ENCODE measurements at regions not wholly inside any gene's neighbourhood (a gene's known extent, or its start where the extent isn't known, plus 50 kb on each side); places are given as distances from the start of the nearest gene placed in this dataset.
A peak's percentile ranks its signal among the peaks of the same experiment; 100 is the strongest.

DNA sequence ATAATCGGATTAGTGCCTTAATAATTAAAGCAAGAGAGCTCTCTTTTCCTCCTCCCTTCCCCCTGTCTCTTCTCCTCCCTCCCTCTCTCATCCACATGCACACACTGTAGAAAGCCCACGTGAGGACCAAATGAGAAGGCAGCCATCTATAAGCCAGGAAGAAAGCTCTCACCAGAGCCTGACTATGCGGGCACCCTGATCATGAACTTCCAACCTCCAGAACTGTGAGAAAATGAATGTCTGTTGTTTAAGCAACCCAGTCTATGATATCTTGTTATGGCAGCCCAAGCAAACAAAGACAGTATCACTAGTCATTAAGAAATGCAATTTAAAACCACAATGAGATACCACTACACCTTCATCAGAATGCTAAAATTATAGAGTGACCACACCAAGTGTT, 220.3 kb downstream of the EN1 start:
- TF ChIP-seq, protein P1, sequence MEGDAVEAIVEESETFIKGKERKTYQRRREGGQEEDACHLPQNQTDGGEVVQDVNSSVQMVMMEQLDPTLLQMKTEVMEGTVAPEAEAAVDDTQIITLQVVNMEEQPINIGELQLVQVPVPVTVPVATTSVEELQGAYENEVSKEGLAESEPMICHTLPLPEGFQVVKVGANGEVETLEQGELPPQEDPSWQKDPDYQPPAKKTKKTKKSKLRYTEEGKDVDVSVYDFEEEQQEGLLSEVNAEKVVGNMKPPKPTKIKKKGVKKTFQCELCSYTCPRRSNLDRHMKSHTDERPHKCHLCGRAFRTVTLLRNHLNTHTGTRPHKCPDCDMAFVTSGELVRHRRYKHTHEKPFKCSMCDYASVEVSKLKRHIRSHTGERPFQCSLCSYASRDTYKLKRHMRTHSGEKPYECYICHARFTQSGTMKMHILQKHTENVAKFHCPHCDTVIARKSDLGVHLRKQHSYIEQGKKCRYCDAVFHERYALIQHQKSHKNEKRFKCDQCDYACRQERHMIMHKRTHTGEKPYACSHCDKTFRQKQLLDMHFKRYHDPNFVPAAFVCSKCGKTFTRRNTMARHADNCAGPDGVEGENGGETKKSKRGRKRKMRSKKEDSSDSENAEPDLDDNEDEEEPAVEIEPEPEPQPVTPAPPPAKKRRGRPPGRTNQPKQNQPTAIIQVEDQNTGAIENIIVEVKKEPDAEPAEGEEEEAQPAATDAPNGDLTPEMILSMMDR (conservative IDR thresholded peaks at IDR 0.05; ENCODE audit: low read length): no peak
- DNase-seq (ENCODE audit: low read depth): no peak
- H3K4me3 ChIP-seq (ENCODE audit: low read length): no peak overlapping the region

DNA sequence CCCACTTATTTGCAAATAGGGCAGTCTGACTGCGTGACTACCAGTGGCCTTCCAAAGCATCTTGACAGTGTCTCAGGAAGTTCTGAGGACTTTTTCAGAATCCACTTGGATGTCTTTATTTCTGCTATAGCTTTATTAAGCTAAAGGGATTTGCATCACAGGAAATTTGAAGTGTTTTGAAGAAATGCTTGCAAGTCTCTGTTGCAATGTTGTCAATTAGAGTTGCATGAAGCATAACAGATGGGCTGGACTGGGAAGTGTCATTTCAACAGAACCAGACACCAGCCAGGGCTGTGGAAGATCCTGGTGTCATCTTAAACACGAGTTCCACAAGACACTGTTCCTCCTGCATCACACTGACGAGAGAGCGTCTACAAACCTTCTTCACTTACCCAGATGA, 224.5 kb downstream of the EN1 start:
- no peak overlapping the region for H3K4me3 ChIP-seq (ENCODE audit: low read length)
- TF ChIP-seq, protein P1 (conservative IDR thresholded peaks at IDR 0.05; ENCODE audit: low read length): no peak
- peak; percentile 57 for DNase-seq (ENCODE audit: low read depth)

DNA sequence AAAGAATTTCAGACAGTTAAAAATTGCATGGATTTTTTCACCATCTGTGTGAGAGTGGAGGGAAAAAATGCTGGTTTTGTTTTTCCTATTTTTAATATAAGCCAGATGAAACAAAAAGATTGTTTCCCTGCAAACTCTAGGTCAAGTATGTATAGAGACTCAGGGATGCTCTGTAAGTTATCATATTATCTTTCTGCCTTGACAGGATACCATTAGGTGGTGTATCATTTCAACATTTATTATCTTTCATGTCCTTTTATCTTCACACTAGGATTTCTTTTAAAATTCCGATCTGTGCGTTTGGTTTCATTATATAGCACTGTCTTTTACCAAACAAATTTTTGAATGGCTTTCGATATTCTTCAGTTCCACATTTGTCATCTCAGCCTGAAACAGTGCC, 225.3 kb downstream of the EN1 start:
- no peak overlapping the region for H3K4me3 ChIP-seq (ENCODE audit: low read length)
- TF ChIP-seq, protein P1 (conservative IDR thresholded peaks at IDR 0.05; ENCODE audit: low read length): no peak
- DNase-seq (ENCODE audit: low read depth): no peak

DNA sequence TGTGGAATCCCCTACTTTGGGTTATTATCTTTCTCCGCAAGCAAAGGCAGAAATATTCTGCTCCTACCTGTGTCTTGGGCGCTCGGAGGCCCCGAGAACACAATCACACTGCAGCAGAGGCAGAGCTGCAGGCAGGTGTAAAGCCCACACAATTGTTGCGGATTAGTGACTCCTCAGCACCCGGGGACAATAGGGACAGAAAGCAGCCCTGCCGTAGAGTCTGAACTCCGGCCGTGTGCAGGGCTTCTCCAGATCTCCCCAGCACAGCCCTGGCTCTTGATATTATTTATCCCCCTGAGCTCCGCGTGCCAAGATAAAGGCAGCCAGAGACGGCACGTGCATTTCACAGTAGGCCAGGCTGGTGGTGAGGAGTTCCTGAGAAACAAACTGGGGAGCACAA, 229.2 kb downstream of the EN1 start:
- TF ChIP-seq, protein P1 (conservative IDR thresholded peaks at IDR 0.05; ENCODE audit: low read length): no peak

DNA sequence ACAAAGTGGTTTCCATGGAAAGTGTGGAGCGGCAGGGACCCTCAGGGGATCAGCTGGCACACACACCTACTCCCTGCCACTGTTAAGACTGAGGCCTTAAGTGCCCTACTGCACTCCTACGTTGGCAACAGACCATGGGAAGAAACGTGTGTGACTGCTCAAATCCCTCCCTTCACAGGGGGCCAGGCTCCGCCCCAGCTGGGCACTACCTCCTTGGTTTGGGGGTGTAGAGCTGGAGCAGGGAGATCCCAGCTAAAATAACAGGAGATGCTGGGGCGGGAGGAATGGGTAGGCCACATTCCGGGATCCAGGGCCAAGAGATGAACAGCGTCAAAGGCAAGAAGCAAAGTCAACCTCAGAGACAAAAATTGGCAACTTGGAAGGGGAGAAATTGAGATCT, 231.0 kb downstream of the EN1 start:
- TF ChIP-seq, protein P1 (conservative IDR thresholded peaks at IDR 0.05; ENCODE audit: low read length): no peak
- H3K4me3 ChIP-seq (ENCODE audit: low read length): no peak overlapping the region
- no peak for DNase-seq (ENCODE audit: low read depth)

More for the DNA sequence above, 229.2 kb downstream of the EN1 start:
- no peak overlapping the region for H3K4me3 ChIP-seq (ENCODE audit: low read length)
- no peak for DNase-seq (ENCODE audit: low read depth)

DNA sequence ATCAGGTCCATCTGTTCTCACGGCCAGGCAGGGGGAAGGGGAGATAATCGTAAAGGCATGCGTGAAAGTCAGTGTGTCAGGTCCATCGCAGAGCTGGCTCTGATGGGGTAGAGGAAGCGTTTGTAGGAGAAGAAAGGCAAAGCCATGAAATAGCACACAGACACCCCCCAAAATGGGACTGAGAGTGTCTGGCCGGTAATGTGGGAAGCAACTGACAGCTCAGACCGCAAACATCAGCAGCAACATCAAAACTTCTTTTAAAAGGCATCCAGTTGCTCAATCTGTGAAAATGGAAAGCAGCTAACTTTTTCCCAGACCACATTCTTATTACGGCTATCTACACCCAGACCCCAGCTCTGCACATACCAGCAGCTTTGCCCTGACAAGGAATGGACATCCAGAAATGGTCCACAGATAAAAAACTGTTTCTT, 232.6 kb downstream of the EN1 start:
- DNase-seq (ENCODE audit: low read depth): peak; percentile 90
- TF ChIP-seq, protein P1 (conservative IDR thresholded peaks at IDR 0.05; ENCODE audit: low read length): no peak
- H3K4me3 ChIP-seq (ENCODE audit: low read length): peak overlapping the region; percentile 36

DNA sequence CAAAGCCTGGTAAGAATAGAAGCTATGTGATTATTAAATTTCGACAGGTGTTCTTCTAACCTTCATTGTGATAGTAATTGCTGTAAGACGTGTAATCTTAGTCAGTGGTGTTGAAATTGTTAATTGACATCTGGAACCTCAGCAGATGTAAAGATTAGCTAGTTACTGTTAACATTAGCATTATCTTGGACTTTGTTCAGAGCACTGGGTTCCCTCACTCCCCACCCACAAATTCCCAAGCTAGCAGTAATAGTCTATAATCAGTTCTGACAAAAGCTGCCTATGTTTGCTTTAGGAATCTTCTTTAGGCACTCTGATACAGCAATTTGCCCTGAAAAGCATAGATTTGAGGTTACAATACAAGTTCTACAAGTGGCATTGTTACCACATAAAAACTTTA, 233.7 kb downstream of the EN1 start:
- no peak for DNase-seq (ENCODE audit: low read depth)
- TF ChIP-seq, protein P1 (conservative IDR thresholded peaks at IDR 0.05; ENCODE audit: low read length): no peak
- H3K4me3 ChIP-seq (ENCODE audit: low read length): no peak overlapping the region
